Upper lobe of left lung (tissue), 4 donors: ENCODE measurements at regions not wholly inside any gene's neighbourhood (a gene's known extent, or its start where the extent isn't known, plus 50 kb on each side); places are given as distances from the start of the nearest gene placed in this dataset.

Experiments
- CTCF ChIP-seq, 6 experiments: fragments of 450-650 bp in 4 of 6; fragments of 200-600 bp in 2 of 6; sonication (generic) in 2 of 6; IDR thresholded peaks; one replicate each; pipeline ENCODE4 v1.5.1; 2016 to 2019; ENCODE audit warnings: antibody characterized with exemption in 6 of 6
- POLR2A ChIP-seq, 4 donors: fragments of 450-650 bp; IDR thresholded peaks; one replicate each; pipeline ENCODE4 v1.5.1; 2016 to 2017; ENCODE audit warnings: antibody characterized with exemption in 4 of 4, mild to moderate bottlenecking in 2 of 4

- TF ChIP-seq POLR2A (IDR thresholded peaks at IDR 0.05) (no peak), CTCF (IDR thresholded peaks at IDR 0.05) (no peak)
Measured at GRCh38 chr14:27315477-27315876, 717.6 kb upstream of the NOVA1 start.
